H7 (cell line): ENCODE measurements at regions not wholly inside any gene's neighbourhood (a gene's known extent, or its start where the extent isn't known, plus 50 kb on each side); places are given as distances from the start of the nearest gene placed in this dataset.
A peak's percentile ranks its signal among the peaks of the same experiment; 100 is the strongest.

ENCODE experiments used
- DNase-seq: peaks from one replicate; pipeline ENCODE4 v3.0.0; 2012
- H3K27me3 ChIP-seq: 2 replicates; pipeline ENCODE4 v1.6.0; 2011; ENCODE audit warnings: mild to moderate bottlenecking, low read length; ENCODE audit not compliant: control insufficient read depth, insufficient read depth
- H3K36me3 ChIP-seq: replicated peaks from 2 replicates; pipeline ENCODE4 v1.5.1; 2011; ENCODE audit warnings: low read length; ENCODE audit not compliant: control insufficient read depth, insufficient read depth
- H3K4me3 ChIP-seq: 2 replicates; pipeline ENCODE4 v1.5.1; 2011; ENCODE audit warnings: low read depth, mild to moderate bottlenecking, control low read depth, low read length, moderate library complexity; ENCODE audit not compliant: insufficient read depth

DNA sequence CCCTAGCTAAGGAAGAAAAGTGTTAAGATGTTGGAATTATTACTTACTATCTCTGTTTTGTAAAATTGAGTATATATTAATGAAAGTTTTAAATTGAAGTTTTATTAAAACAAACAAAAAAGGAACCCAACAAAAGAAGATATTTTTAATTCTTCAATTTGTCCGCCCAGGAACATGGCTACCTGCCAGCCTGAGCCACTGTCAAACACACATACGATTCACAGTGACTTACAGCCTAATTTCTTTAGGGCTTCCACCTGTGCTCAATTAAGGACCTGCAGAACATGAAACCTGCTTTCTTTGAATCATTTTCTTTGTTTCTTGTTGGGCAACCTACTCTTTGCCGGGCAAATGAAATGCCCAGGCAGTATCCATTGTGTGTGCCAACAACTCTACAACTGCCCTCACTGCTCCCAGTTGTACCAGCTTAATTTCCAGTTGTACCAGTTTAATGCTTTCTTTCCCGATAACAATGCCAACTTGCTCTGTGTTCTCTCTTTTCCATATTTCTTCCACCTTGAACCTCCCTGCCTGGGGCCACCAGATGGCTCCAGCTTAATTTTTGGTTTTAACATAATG is 181.7 kb downstream of the GBA3 start:
- Histone ChIP-seq H3K27me3 (no peaks in the 10 kb centered on the region), H3K36me3 (no peaks in the 10 kb centered on the region), H3K4me3 (no peak overlapping the region)
- no peak for DNase-seq

DNA sequence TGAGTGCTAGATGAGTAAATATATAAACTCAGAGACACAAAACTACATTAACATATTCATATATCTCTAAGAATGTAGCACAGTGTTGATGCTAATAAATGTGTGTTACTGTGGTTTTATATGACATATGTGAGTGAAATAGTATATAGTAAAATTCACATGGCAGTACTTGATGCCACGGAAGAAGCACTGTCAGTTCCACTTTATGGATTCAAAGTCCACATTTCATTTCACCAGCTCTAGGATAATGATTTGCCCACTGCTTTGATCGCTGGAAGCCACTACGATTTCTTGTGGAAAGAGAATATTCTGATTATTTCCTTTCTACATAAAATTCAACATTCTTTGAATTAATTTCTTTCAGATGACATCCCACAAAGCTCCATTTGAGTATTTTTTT is 181.2 kb downstream of the GBA3 start:
- Histone ChIP-seq H3K4me3 (no peak overlapping the region), H3K36me3 (no peaks in the 10 kb centered on the region), H3K27me3 (no peaks in the 10 kb centered on the region)
- DNase-seq = no peak

DNA sequence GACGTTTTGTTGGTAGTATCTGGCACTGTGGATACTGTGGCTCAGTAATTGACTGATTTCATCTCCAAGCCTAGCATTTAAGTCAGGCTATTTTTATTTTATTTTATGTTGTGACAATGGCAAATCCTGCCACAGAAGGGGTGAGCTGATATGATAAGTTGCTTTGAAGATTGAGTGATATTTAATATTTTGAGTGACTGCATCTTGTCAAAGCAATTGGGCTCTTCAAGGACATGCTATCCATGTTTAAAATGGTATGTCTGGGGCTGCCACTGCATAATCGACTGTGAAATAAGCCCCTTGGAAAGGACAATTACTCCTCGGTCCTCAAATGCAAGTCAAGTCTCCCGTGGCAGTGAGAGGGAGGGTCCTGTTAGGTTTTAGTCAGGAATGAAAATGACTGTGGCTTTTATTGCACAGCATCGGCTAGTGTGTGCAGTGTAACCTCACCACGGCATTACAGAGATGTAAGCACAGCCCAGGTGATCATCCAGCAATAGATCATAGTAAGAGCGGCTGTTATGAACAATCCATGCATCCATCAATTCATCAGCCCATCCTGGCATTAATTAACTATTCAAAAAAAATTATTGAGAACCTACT is 178.2 kb downstream of the GBA3 start:
- no peak for DNase-seq
- no peaks in the 10 kb centered on the region for H3K36me3 ChIP-seq
- H3K27me3 ChIP-seq = no peaks in the 10 kb centered on the region
- no peak overlapping the region for H3K4me3 ChIP-seq

DNA sequence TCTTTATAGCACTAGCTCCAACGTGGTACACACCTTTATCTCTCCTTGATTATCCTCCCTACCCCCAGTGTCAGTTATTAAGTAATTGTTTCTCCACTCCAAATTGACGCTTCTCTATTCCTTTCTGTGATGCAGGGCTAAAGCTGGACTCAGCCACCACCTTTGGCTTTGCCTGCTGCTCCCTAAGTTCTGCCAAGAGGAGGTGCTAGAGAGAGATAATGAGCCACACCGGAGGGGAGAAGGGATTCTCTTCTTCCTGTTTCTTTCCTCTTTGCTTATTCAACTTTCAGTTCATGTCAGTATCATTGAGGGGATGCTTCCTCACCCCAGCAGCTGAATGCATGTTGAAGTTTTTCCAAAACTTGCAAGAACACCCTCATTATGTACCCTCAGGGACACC is 176.5 kb downstream of the GBA3 start:
- H3K36me3 ChIP-seq = no peaks in the 10 kb centered on the region

More for the DNA sequence above, 176.5 kb downstream of the GBA3 start:
- Histone ChIP-seq H3K4me3 (no peak overlapping the region), H3K27me3 (no peaks in the 10 kb centered on the region)
- peak; percentile 61 for DNase-seq
